PC-3 (cell line): ENCODE measurements at regions not wholly inside any gene's neighbourhood (a gene's known extent, or its start where the extent isn't known, plus 50 kb on each side); places are given as distances from the start of the nearest gene placed in this dataset.

Source experiments
- ATAC-seq: fragments of 200-7000 bp; cut with Tn5 transposase; 2 replicates; pipeline ENCODE4 v1.9.1; 2020; ENCODE audit warnings: mild to moderate bottlenecking, moderate library complexity
- BruUV-seq: library from RNA; stranded (reverse); fragments of 400-500 nt; replicated peaks from 2 replicates; lab custom pipeline; 2021; lab: Mats Ljungman, UMichigan
- CTCF ChIA-PET: fragments of 300-600 bp; sonication (Branson Sonifier 250); formaldehyde crosslinking; loops from one replicate; lab custom pipeline; 2022; ENCODE audit warnings: antibody characterized with exemption; lab: Charles Lee
- POLR2A ChIA-PET: fragments of 300-600 bp; sonication (Branson Sonifier 250); formaldehyde crosslinking; loops from one replicate; lab custom pipeline; 2022; ENCODE audit warnings: antibody characterized with exemption; ENCODE audit not compliant: unreplicated experiment; lab: Charles Lee
- DNase-seq: peaks from one replicate; pipeline ENCODE4 v3.0.0-alpha.2; 2015
- H2AFZ ChIP-seq: fragments of 300-600 bp; sonication (generic); 2 replicates; pipeline ENCODE4 v1.6.0; 2016; ENCODE audit warnings: antibody characterized with exemption, low read length
- H3F3A ChIP-seq: fragments of 300-600 bp; sonication (generic); one replicate; pipeline ENCODE4 v1.6.0; 2017; ENCODE audit warnings: antibody characterized with exemption, low read length, control low read depth, mild to moderate bottlenecking; ENCODE audit not compliant: unreplicated experiment
- H3K27ac ChIP-seq: fragments of 300-600 bp; sonication (generic); 2 replicates; pipeline ENCODE4 v1.5.1; 2016; ENCODE audit warnings: mild to moderate bottlenecking, low read length
- H3K27me3 ChIP-seq: fragments of 300-600 bp; sonication (generic); 2 replicates; pipeline ENCODE4 v1.6.1; 2016; ENCODE audit warnings: low read length, mixed read lengths
- H3K36me3 ChIP-seq: fragments of 300-600 bp; sonication (generic); 2 replicates; pipeline ENCODE4 v1.6.1; 2016; ENCODE audit warnings: low read depth, mixed run types, low read length, mixed read lengths
- H3K4me1 ChIP-seq: fragments of 300-600 bp; sonication (generic); 2 replicates; pipeline ENCODE4 v1.5.1; 2016; ENCODE audit warnings: low read length; ENCODE audit not compliant: insufficient read depth
- H3K4me2 ChIP-seq: fragments of 300-600 bp; sonication (generic); 2 replicates; pipeline ENCODE4 v1.6.0; 2016; ENCODE audit warnings: low read length
- H3K4me3 ChIP-seq: fragments of 300-600 bp; sonication (generic); 2 replicates; pipeline ENCODE4 v1.5.1; 2016; ENCODE audit warnings: mild to moderate bottlenecking, low read length, mixed read lengths
- H3K79me2 ChIP-seq: fragments of 300-600 bp; sonication (generic); 2 replicates; pipeline ENCODE4 v1.6.1; 2017; ENCODE audit warnings: low read length, mixed read lengths
- H3K9ac ChIP-seq: fragments of 300-600 bp; sonication (generic); 2 replicates; pipeline ENCODE4 v1.6.0; 2016; ENCODE audit warnings: mild to moderate bottlenecking, low read length
- H3K9me2 ChIP-seq: fragments of 300-600 bp; sonication (generic); replicated peaks from 2 replicates; pipeline ENCODE4 v1.6.1; 2016; ENCODE audit warnings: mixed run types, low read length, mixed read lengths
- H3K9me3 ChIP-seq: fragments of 300-600 bp; sonication (generic); 2 replicates; pipeline ENCODE4 v1.6.1; 2016; ENCODE audit warnings: low read length, mixed read lengths
- H4K20me1 ChIP-seq: fragments of 300-600 bp; sonication (generic); 2 replicates; pipeline ENCODE4 v1.6.1; 2016; ENCODE audit warnings: low read length, mixed read lengths
- EZH2 ChIP-seq: fragments of 300-600 bp; sonication (generic); IDR thresholded peaks from one replicate; pipeline ENCODE4 v1.6.1; 2017; ENCODE audit warnings: antibody characterized with exemption, mild to moderate bottlenecking, low read length; ENCODE audit not compliant: unreplicated experiment
- EZH2phosphoT487 ChIP-seq: fragments of 300-600 bp; sonication (generic); IDR thresholded peaks from 2 replicates; pipeline ENCODE4 v1.6.1; 2018; ENCODE audit warnings: mild to moderate bottlenecking, antibody characterized with exemption, low read length, borderline replicate concordance
- intact Hi-C: fragments of 100-400 bp; cut with micrococcal nuclease; formaldehyde crosslinking; loops from 2 replicates; pipeline ENCODE4 v1.9.0; 2023
- TF ChIP-seq, protein P1 (sequence below): fragments of 300-600 bp; sonication (generic); conservative IDR thresholded peaks from 2 replicates; pipeline ENCODE4 v1.5.1; 2017; ENCODE audit warnings: antibody characterized with exemption, low read depth, mild to moderate bottlenecking, low read length

DNA sequence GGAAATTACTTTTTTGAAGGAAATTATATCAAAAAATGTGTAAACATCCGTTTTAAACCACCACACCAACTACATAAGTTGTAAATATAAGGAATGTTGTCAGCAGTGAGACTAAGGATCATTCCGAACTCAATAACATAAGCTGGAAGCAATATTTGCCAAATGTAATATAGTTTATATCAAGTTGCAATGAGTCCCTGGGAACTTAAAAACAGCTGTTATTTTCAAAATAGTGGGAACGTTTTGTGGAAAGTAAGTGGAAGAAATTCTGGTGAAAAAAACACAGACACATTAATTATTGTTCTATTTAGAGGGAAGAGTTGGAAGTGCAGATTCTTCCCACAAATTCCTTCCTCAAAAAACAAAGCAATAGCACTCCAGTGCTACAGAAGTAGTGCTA lies 444.3 kb downstream of the NAP1L3 start:
- Histone ChIP-seq H3K27me3 (no peaks in the 10 kb centered on the region), H2AFZ (no peak overlapping the region), H3K9me3 (no peaks in the 10 kb centered on the region), H3K4me1 (no peaks in the 10 kb centered on the region), H4K20me1 (no peaks in the 10 kb centered on the region), H3K36me3 (no peaks in the 10 kb centered on the region), H3K9me2 (no peaks in the 10 kb centered on the region), H3K79me2 (no peaks in the 10 kb centered on the region), H3K9ac (no peak overlapping the region), H3F3A (no peaks in the 10 kb centered on the region), H3K27ac (no peak overlapping the region), H3K4me3 (no peak overlapping the region), H3K4me2 (no peak overlapping the region)
- TF ChIP-seq EZH2phosphoT487 (no peak), EZH2 (no peak)
- TF ChIP-seq, protein P1, sequence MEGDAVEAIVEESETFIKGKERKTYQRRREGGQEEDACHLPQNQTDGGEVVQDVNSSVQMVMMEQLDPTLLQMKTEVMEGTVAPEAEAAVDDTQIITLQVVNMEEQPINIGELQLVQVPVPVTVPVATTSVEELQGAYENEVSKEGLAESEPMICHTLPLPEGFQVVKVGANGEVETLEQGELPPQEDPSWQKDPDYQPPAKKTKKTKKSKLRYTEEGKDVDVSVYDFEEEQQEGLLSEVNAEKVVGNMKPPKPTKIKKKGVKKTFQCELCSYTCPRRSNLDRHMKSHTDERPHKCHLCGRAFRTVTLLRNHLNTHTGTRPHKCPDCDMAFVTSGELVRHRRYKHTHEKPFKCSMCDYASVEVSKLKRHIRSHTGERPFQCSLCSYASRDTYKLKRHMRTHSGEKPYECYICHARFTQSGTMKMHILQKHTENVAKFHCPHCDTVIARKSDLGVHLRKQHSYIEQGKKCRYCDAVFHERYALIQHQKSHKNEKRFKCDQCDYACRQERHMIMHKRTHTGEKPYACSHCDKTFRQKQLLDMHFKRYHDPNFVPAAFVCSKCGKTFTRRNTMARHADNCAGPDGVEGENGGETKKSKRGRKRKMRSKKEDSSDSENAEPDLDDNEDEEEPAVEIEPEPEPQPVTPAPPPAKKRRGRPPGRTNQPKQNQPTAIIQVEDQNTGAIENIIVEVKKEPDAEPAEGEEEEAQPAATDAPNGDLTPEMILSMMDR, result no peak
- ChIA-PET CTCF (no interaction called here), POLR2A (no interaction called here)
- BruUV-seq, result no TSS peak
- intact Hi-C loops, result no loop called here
- no peak for DNase-seq
- ATAC-seq, result no peak
